ENCODE measurements at regions not wholly inside any gene's neighbourhood (a gene's known extent, or its start where the extent isn't known, plus 50 kb on each side); places are given as distances from the start of the nearest gene placed in this dataset.

GRCh38 chr18:39454866-39455265 lies 1889.3 kb upstream of the CELF4 start:
- no peak for TF ChIP-seq CTCF (IDR thresholded peaks at IDR 0.05)
- no peak for TF ChIP-seq EZH2phosphoT487 (IDR thresholded peaks at IDR 0.05)
